MCF 10A (cell line): ENCODE measurements at regions not wholly inside any gene's neighbourhood (a gene's known extent, or its start where the extent isn't known, plus 50 kb on each side); places are given as distances from the start of the nearest gene placed in this dataset.

ENCODE experiments used
- BruUV-seq: library from RNA; stranded (reverse); fragments of 400-500 nt; replicated peaks from 2 replicates; lab custom pipeline; 2021; lab: Mats Ljungman, UMichigan
- CTCF ChIA-PET: fragments of 300-600 bp; sonication (Branson Sonifier 250); formaldehyde crosslinking; extraction: SDS; loops from one replicate; lab custom pipeline; 2021; ENCODE audit warnings: antibody characterized with exemption, inconsistent platforms; lab: Yijun Ruan, JAX
- POLR2A ChIA-PET: fragments of 300-600, 350-650 bp; sonication (Branson Sonifier 250); formaldehyde crosslinking; extraction: SDS; loops from one replicate; lab custom pipeline; 2020; ENCODE audit warnings: antibody characterized with exemption, inconsistent platforms; lab: Yijun Ruan, JAX
- DNase-seq: peaks from one replicate; pipeline ENCODE4 v3.0.0-alpha.2; 2018; ENCODE audit not compliant: unreplicated experiment
- H3K27ac Mint-ChIP-seq: one replicate; pipeline ENCODE4 v1.8.0; 2022; ENCODE audit warnings: mild to moderate bottlenecking, low read depth, mixed read lengths; ENCODE audit not compliant: unreplicated experiment
- H3K27me3 Mint-ChIP-seq: one replicate; pipeline ENCODE4 v1.8.0; 2022; ENCODE audit warnings: mixed read lengths; ENCODE audit not compliant: insufficient read depth, unreplicated experiment
- H3K36me3 Mint-ChIP-seq: one replicate; pipeline ENCODE4 v1.8.0; 2022; ENCODE audit warnings: mild to moderate bottlenecking, moderate library complexity, mixed read lengths; ENCODE audit not compliant: insufficient read depth, unreplicated experiment
- H3K4me1 Mint-ChIP-seq: one replicate; pipeline ENCODE4 v1.8.0; 2022; ENCODE audit warnings: mixed read lengths; ENCODE audit not compliant: insufficient read depth, unreplicated experiment
- H3K4me3 Mint-ChIP-seq: one replicate; pipeline ENCODE4 v1.8.0; 2022; ENCODE audit warnings: mild to moderate bottlenecking, moderate library complexity, mixed read lengths; ENCODE audit not compliant: unreplicated experiment
- H3K9me3 Mint-ChIP-seq: one replicate; pipeline ENCODE4 v1.8.0; 2022; ENCODE audit warnings: mixed read lengths; ENCODE audit not compliant: unreplicated experiment
- CTCF ChIP-seq: fragments of 200-600 bp; IDR thresholded peaks from one replicate; pipeline ENCODE4 v1.8.0; 2022; ENCODE audit warnings: antibody characterized with exemption, mild to moderate bottlenecking; ENCODE audit not compliant: unreplicated experiment
- intact Hi-C: fragments of 100-400 bp; cut with micrococcal nuclease; formaldehyde crosslinking; loops from 2 replicates; pipeline ENCODE4 v1.14.1; 2022

GRCh38 chr16:6122401-6122800 lies 1024.8 kb upstream of the EEF2KMT start:
- H3K4me1 Mint-ChIP-seq = no peaks in the 10 kb centered on the region
- CTCF ChIA-PET = interaction anchor here (1.0 kb wide), 1 partner anchor 24 kb away, joined by 3 read pairs; no protein-coding TSS in a partner anchor
- POLR2A ChIA-PET = no interaction called here
- H3K9me3 Mint-ChIP-seq = peaks cover 43% of the 10 kb centered on the region
- H3K4me3 Mint-ChIP-seq = no peak overlapping the region
- TF ChIP-seq CTCF = no peak
- H3K36me3 Mint-ChIP-seq = no peaks in the 10 kb centered on the region
- intact Hi-C loops = no loop called here
- H3K27ac Mint-ChIP-seq = no peak overlapping the region
- DNase-seq = no peak
- no TSS peak for BruUV-seq
- H3K27me3 Mint-ChIP-seq = no peaks in the 10 kb centered on the region

GRCh38 chr16:6114691-6115090 lies 1017.1 kb upstream of the EEF2KMT start:
- no peak for TF ChIP-seq CTCF
- intact Hi-C loops = no loop called here
- CTCF ChIA-PET = no interaction called here
- H3K4me1 Mint-ChIP-seq = no peaks in the 10 kb centered on the region
- H3K27me3 Mint-ChIP-seq = no peaks in the 10 kb centered on the region
- no peak for DNase-seq
- POLR2A ChIA-PET = no interaction called here
- peaks cover 27% of the 10 kb centered on the region for H3K9me3 Mint-ChIP-seq
- no peak overlapping the region for H3K27ac Mint-ChIP-seq
- no TSS peak for BruUV-seq
- no peak overlapping the region for H3K4me3 Mint-ChIP-seq
- no peaks in the 10 kb centered on the region for H3K36me3 Mint-ChIP-seq

GRCh38 chr16:6113749-6114148 lies 1016.2 kb upstream of the EEF2KMT start:
- no peaks in the 10 kb centered on the region for H3K4me1 Mint-ChIP-seq
- no peaks in the 10 kb centered on the region for H3K27me3 Mint-ChIP-seq
- intact Hi-C loops = no loop called here
- H3K4me3 Mint-ChIP-seq = no peak overlapping the region
- ChIA-PET CTCF (no interaction called here), POLR2A (no interaction called here)
- BruUV-seq = no TSS peak
- no peak for DNase-seq
- H3K9me3 Mint-ChIP-seq = peaks cover 31% of the 10 kb centered on the region
- TF ChIP-seq CTCF = no peak
- H3K27ac Mint-ChIP-seq = no peak overlapping the region
- no peaks in the 10 kb centered on the region for H3K36me3 Mint-ChIP-seq

- H3K4me1 Mint-ChIP-seq = no peaks in the 10 kb centered on the region
- H3K27ac Mint-ChIP-seq = no peak overlapping the region
- no peak for TF ChIP-seq CTCF
- H3K4me3 Mint-ChIP-seq = no peak overlapping the region
- CTCF ChIA-PET = no interaction called here
- no TSS peak for BruUV-seq
- H3K27me3 Mint-ChIP-seq = no peaks in the 10 kb centered on the region
- H3K36me3 Mint-ChIP-seq = no peaks in the 10 kb centered on the region
- DNase-seq = no peak
- peaks cover 32% of the 10 kb centered on the region for H3K9me3 Mint-ChIP-seq
- POLR2A ChIA-PET = no interaction called here
- intact Hi-C loops = no loop called here
These were observed 1015.1 kb upstream of the EEF2KMT start for GRCh38 chr16:6112700-6113099.
